Amniotic stem cell (primary cell): ENCODE measurements at regions not wholly inside any gene's neighbourhood (a gene's known extent, or its start where the extent isn't known, plus 50 kb on each side); places are given as distances from the start of the nearest gene placed in this dataset.

Experiments used
- DNase-seq: peaks from one replicate; lab custom pipeline; 2025; lab: John Stamatoyannopoulos, UW

- DNase-seq: no peak
Observed at GRCh38 chr17:55668312-55668920, 54.2 kb downstream of the TMEM100 start.

- DNase-seq: no peak
Observed at GRCh38 chr17:55666806-55667205, 55.9 kb downstream of the TMEM100 start.

- DNase-seq: no peak
Observed at GRCh38 chr17:55664287-55664686, 58.4 kb downstream of the TMEM100 start.

- DNase-seq: no peak
Observed at GRCh38 chr17:55663400-55663799, 59.3 kb downstream of the TMEM100 start.

GRCh38 chr17:55661963-55662834, 60.5 kb downstream of the TMEM100 start:
- no peak for DNase-seq

- no peak for DNase-seq
Observed at GRCh38 chr17:55661256-55661758, 61.4 kb downstream of the TMEM100 start.

- no peak for DNase-seq
Observed at GRCh38 chr17:55660178-55660886, 62.3 kb downstream of the TMEM100 start.

GRCh38 chr17:55659661-55660060, 63.0 kb downstream of the TMEM100 start:
- DNase-seq: no peak

GRCh38 chr17:55655777-55656176, 66.9 kb downstream of the TMEM100 start:
- no peak for DNase-seq

GRCh38 chr17:55654821-55655220, 67.8 kb downstream of the TMEM100 start:
- DNase-seq: no peak

GRCh38 chr17:55654022-55654421, 68.6 kb downstream of the TMEM100 start:
- DNase-seq: no peak

- DNase-seq: no peak
Observed at GRCh38 chr17:55652825-55653224, 69.8 kb downstream of the TMEM100 start.

- no peak for DNase-seq
Observed at GRCh38 chr17:55652114-55652823, 70.4 kb downstream of the TMEM100 start.

- DNase-seq: no peak
Observed at GRCh38 chr17:55649957-55650597, 72.6 kb downstream of the TMEM100 start.

GRCh38 chr17:55648086-55648485, 74.6 kb downstream of the TMEM100 start:
- DNase-seq: no peak

- no peak for DNase-seq
Observed at GRCh38 chr17:55645361-55645760, 77.3 kb downstream of the TMEM100 start.

GRCh38 chr17:55644346-55644745, 78.3 kb downstream of the TMEM100 start:
- DNase-seq: no peak

- no peak for DNase-seq
Observed at GRCh38 chr17:55642741-55643140, 79.9 kb downstream of the TMEM100 start.

- DNase-seq: no peak
Observed at GRCh38 chr17:55641676-55642081, 81.0 kb downstream of the TMEM100 start.

- no peak for DNase-seq
Observed at GRCh38 chr17:55639096-55639495, 83.6 kb downstream of the TMEM100 start.

GRCh38 chr17:55635253-55635914, 87.3 kb downstream of the TMEM100 start:
- DNase-seq: no peak
